AG09309 (cell line): ENCODE measurements at regions not wholly inside any gene's neighbourhood (a gene's known extent, or its start where the extent isn't known, plus 50 kb on each side); places are given as distances from the start of the nearest gene placed in this dataset.

Experiments
- DNase-seq: peaks from one replicate; pipeline ENCODE4 v3.0.0-alpha.2; 2010; ENCODE audit warnings: low read depth
- H3K4me3 ChIP-seq: 2 replicates; pipeline ENCODE4 v1.5.1; 2011; ENCODE audit warnings: mild to moderate bottlenecking, low read depth, low read length, moderate library complexity; ENCODE audit not compliant: control insufficient read depth
- TF ChIP-seq, protein P1 (sequence below): IDR thresholded peaks from 2 replicates; pipeline ENCODE4 v1.5.1; 2011; ENCODE audit warnings: mild to moderate bottlenecking, low read depth, low read length, inconsistent platforms; ENCODE audit not compliant: insufficient read depth, control insufficient read depth; ENCODE audit errors: missing control alignments

DNA sequence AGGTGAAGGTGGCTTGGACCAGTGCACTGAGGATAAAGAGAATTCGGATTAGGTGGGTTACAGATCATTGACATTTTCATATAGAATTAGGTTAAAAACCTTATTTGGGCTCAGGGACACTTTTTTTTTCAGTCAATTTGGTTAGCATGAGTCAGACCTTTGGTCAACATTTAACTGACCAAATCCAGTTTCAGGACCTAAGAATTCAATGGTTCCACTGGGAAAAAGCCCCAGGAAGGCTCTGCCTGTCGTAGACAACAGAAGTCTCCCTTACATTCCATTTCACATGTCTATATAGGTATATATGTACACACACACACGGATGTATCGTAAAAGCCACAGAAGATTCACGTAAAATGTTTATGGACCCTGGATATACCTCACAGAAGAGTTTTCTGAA, 184.2 kb upstream of the RREB1 start:
- no peak overlapping the region for H3K4me3 ChIP-seq
- DNase-seq, result no peak
- TF ChIP-seq, protein P1, sequence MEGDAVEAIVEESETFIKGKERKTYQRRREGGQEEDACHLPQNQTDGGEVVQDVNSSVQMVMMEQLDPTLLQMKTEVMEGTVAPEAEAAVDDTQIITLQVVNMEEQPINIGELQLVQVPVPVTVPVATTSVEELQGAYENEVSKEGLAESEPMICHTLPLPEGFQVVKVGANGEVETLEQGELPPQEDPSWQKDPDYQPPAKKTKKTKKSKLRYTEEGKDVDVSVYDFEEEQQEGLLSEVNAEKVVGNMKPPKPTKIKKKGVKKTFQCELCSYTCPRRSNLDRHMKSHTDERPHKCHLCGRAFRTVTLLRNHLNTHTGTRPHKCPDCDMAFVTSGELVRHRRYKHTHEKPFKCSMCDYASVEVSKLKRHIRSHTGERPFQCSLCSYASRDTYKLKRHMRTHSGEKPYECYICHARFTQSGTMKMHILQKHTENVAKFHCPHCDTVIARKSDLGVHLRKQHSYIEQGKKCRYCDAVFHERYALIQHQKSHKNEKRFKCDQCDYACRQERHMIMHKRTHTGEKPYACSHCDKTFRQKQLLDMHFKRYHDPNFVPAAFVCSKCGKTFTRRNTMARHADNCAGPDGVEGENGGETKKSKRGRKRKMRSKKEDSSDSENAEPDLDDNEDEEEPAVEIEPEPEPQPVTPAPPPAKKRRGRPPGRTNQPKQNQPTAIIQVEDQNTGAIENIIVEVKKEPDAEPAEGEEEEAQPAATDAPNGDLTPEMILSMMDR, result no peak

DNA sequence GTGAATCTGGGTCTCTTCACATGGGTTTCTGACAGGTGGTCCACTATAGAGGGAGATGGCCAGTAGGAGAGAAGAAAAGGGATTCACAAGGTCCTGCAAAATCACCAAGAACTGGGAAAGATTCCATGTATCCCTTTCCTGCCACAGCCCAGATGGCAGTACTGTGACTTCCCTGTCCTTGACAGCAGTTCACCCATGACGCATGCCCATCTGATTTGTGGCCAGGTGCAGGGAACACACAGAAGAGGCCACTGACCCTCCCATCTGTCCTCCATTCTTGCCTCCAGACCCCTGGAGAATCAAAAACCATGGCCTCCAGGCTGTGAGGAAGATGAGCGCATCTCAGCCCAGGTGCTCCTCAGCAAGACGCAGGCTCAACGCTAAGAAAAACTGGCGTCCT, 183.1 kb upstream of the RREB1 start:
- TF ChIP-seq, protein P1, result no peak
- DNase-seq, result no peak

GRCh38 chr6:6925391-6926164, 182.2 kb upstream of the RREB1 start:
- TF ChIP-seq, protein P1, result no peak
- H3K4me3 ChIP-seq, result no peak overlapping the region
- no peak for DNase-seq

More for the DNA sequence above, 183.1 kb upstream of the RREB1 start:
- no peak overlapping the region for H3K4me3 ChIP-seq

DNA sequence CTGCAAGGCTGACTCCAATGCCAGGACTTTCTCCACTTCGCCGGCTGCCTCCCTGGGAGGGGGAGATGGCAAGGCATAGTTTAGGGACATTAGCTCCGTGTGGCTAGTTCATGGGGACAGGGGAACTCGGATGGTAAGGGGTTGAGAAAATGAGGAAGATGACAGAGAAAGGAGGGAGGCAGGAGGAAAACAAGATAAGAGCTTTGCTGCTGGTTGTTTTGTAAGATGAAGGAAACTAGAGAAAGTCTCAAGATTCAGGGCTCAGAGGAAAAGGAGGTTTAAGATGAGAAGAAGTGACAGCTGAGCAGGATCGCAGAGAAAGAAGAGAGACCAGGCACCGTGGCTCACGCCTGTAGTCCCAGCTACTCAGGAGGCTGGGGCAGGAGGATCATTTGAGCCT, 180.9 kb upstream of the RREB1 start:
- H3K4me3 ChIP-seq, result no peak overlapping the region
- TF ChIP-seq, protein P1, result no peak
- DNase-seq, result no peak

- no peak overlapping the region for H3K4me3 ChIP-seq
- TF ChIP-seq, protein P1, result no peak
- DNase-seq, result no peak
These were observed 180.0 kb upstream of the RREB1 start for GRCh38 chr6:6927521-6928361.

- TF ChIP-seq, protein P1, result no peak
- no peak overlapping the region for H3K4me3 ChIP-seq
- DNase-seq, result no peak
These were observed 177.4 kb upstream of the RREB1 start for GRCh38 chr6:6930223-6930880.
